Motor neuron (in vitro differentiated cells): ENCODE measurements at regions not wholly inside any gene's neighbourhood (a gene's known extent, or its start where the extent isn't known, plus 50 kb on each side); places are given as distances from the start of the nearest gene placed in this dataset.

ENCODE experiments used
- ATAC-seq, 8 experiments: fragments of 200-7000 bp; cut with Tn5 transposase; replicated peaks in 6 of 8; 2 replicates each; pipeline ENCODE4 v1.8.0; 2021; ENCODE audit warnings: mild to moderate bottlenecking in 8 of 8, moderate library complexity in 8 of 8
- H3K27ac ChIP-seq, 2 donors: fragments of 250-450 bp; sonication (Bioruptor Pico); 2 replicates each; pipeline ENCODE4 v1.9.0; 2021; ENCODE audit warnings: antibody characterized with exemption in 2 of 2, mild to moderate bottlenecking in 2 of 2, moderate library complexity in 1 of 2
- H3K4me1 ChIP-seq, 2 donors: fragments of 250-450 bp; sonication (Bioruptor Pico); replicated peaks in 1 of 2; 2 replicates each; pipeline ENCODE4 v1.6.1; 2021; ENCODE audit warnings: antibody characterized with exemption in 2 of 2, mild to moderate bottlenecking in 2 of 2, moderate library complexity in 1 of 2
- H3K4me3 ChIP-seq, 5 donors: fragments of 250-450 bp; sonication (Bioruptor Pico); 2 replicates each; pipeline ENCODE4 v1.9.0; 2021; ENCODE audit warnings: antibody characterized with exemption in 5 of 5, mild to moderate bottlenecking in 5 of 5, moderate library complexity in 4 of 5
- WGBS, 10 experiments: fragments of 450-650 bp; shearing (Covaris generic); methylation state at CpG; one replicate each; pipeline ENCODE4 v1.0.0; 2022; 5-methylcytosine and 5-hydroxymethylcytosine counted together
- in situ Hi-C, 9 experiments: fragments of 400-800 bp; cut with MboI; loops; one replicate each; pipeline ENCODE4 v1.15.0; 2021; ENCODE audit warnings: low sequenced_read_pairs in 9 of 9, low pct_unique_long_range_greater_than_20kb in 2 of 9; ENCODE audit not compliant: unreplicated experiment in 9 of 9

DNA sequence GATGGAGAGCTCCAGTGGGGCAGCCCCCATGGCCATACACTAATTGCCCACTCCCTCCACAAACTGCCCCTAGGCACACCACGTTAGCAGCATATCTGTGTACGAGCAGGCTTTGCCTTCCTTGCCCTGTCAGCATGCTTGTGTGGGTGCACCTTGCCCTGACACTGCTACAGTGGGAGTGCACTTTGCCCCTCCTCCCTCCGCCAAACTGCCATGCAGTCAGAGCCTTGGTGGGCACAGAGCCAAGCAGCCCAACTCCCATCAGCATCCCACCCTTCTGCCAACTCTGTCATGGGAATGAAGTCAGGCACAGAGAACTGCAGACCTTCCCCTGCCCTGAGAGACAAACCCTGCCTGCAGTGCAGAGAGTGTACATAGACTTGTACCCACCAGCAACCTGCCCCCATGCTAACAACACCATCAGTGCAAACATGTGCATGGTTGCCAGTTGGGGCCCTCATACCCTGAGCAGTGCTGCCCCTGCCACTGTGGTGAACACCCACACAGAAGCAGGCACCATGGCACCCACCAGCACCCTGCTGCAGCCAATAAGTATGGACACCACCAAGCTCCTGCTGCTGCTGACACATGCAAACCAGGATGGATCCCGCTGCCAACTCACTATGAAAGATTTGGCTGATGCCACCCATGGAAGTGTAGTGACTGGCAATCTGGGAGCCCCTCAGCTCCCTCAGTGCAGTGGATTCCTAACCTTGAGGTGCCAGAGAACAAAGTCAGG, 1197.7 kb upstream of the CELF2 start:
- in situ Hi-C loops: no loop called here
- 50 to 100% (median 83%) methylated on average over 1 of the region's 4 CpGs; no CpG with 5 or more reads in 7 of the 10 experiments for WGBS, 10 experiments
- Histone ChIP-seq H3K4me3 (no peak overlapping the region), H3K27ac (no peak overlapping the region), H3K4me1 (no peaks in the 10 kb centered on the region)
- no peak for ATAC-seq

DNA sequence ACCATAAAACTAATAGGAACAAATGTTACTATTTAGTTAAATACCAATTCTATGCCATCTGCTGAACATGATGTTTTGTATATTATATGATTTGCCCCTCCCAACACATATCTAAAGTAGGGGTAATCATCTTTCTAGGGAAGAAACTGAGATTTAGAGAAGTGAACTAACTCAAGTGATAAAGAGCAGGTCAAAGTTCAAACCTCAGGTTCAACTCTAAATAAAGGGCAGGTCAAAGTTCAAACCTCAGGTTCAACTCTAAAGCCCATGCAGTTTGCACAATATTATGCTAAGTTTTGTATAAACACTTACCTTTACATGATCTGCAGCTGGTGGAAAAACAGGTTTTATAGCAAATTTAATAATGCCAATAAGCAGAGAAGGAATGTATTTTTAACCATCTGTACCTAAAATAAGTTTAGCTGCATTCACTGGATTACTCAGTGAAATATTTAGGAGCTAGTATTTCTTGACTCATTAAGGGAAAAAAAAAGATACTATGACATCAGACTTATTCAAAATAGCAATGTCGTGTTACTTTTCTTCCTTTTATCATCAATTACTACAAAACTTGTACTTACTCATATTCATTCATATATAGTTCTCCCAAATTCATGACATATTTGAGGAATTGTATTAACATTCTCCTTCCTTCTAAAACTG, 1194.3 kb upstream of the CELF2 start:
- Histone ChIP-seq H3K4me3 (no peak overlapping the region), H3K27ac (no peak overlapping the region), H3K4me1 (no peaks in the 10 kb centered on the region)
- no peak for ATAC-seq
- in situ Hi-C loops: no loop called here
- 0 to 100% (median 83%) methylated on average over 1 of the region's 1 CpG; no CpG with 5 or more reads in 1 of the 10 experiments for WGBS, 10 experiments

DNA sequence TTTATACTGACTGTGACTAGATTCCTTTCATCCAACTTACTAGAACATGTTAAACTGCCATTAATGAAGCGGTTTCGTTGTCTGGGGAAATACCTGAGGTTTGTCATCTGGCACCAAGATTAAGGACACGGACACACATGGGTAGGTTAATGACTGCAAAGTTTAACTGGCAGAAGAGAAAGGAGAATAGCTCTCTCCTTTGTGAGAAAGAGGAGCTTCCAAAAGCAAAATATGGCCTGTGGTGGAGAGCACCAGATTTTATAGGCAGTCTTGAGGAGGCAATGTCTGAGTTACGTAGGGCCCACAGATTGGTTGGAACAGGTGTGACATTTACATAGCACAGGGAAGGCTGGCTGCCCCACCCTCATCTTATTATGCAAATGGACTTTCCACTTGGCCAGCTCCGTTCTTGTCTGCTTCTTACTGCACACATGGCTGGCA, 1193.0 kb upstream of the CELF2 start:
- Histone ChIP-seq H3K4me3 (no peak overlapping the region), H3K4me1 (no peaks in the 10 kb centered on the region), H3K27ac (no peak overlapping the region)
- ATAC-seq: peak in 2 of 8 experiments; percentile 36 to 71
- WGBS, 10 experiments: 42 to 100% (median 90%) methylated on average over 2 to 5 of the region's 5 CpGs; no CpG with 5 or more reads in 2 of the 10 experiments
- in situ Hi-C loops: no loop called here

DNA sequence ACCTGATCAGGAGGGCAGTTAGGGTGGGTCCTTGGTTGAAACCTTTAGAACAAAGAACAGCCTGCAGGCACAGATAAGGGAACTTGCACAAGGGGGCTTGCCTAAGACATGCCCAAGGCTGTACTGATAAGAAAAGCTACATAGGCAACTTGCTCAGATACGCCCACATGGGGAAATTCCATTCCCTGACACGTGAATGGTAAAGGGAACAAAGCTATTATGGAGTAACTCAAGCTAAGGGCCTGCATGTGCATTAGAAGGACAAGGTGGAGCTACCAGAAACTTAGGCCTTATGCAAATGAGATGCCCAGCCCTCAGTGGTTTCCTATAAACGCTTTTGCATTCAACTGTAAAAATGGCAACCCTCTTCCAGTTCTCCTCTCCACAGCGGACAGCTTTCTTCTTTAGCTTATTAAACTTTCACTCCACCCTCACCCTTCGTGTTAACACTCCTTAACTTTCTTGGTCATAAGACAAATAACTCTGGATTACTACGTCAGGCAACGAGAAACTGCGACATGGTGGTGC, 1192.1 kb upstream of the CELF2 start:
- peak in 2 of 8 experiments; percentile 37 to 91 for ATAC-seq
- no peak overlapping the region for H3K4me3 ChIP-seq
- H3K27ac ChIP-seq: no peak overlapping the region
- 31 to 98% (median 90%) methylated on average over 1 to 8 of the region's 8 CpGs; no CpG with 5 or more reads in 2 of the 10 experiments for WGBS, 10 experiments
- H3K4me1 ChIP-seq: no peaks in the 10 kb centered on the region
- in situ Hi-C loops: no loop called here

DNA sequence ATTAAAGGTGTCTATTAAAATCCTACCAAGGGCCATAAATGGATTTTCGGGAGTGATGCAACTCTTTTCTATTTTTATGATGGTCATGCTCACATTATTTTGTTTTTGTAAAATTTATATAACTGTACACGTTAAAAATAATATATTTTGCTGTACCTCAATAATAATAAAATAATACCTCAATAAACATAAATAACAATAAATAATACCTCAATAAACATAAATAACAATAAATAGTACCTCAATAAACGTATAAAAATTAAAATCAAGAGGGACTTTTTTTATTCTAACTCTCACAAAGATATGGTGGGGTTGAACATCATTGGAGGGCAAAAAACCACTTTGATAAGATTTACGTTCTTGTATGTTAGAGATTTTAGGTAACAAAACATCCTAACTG, 1189.6 kb upstream of the CELF2 start:
- WGBS, 10 experiments: 29 to 100% (median 84%) methylated on average over 2 to 4 of the region's 4 CpGs
- Histone ChIP-seq H3K4me3 (no peak overlapping the region), H3K4me1 (no peaks in the 10 kb centered on the region), H3K27ac (no peak overlapping the region)
- ATAC-seq: no peak
- in situ Hi-C loops: no loop called here

DNA sequence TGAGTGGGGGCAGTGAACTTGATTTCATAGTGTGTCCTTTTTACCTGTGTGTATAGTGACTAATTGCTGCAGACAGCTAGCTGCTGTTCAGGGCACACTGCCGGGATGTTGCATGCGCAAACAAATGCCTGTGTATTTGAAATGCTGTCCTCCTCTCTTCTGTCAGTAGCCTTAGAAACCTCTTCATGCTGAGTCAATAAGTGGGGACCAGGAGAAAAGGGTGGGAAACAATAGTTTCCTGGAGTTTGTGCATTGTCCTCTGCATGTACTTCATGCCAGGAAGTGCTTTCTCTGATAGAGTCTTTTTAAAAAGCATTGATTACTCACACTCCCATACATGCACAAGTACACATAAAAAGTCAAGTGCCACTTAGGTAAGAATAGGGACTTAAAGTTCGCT, 1183.7 kb upstream of the CELF2 start:
- in situ Hi-C loops: no loop called here
- H3K4me1 ChIP-seq: peaks cover 2 to 4% of the 10 kb centered on the region in 2 donors
- no peak overlapping the region for H3K27ac ChIP-seq
- no peak overlapping the region for H3K4me3 ChIP-seq
- 0 to 50% (median 13%) methylated on average over 1 to 3 of the region's 3 CpGs for whole genome bisulfite sequencing, 10 experiments
- peak in 7 of 8 experiments; percentile 12 to 99 (median 70) for ATAC-seq

DNA sequence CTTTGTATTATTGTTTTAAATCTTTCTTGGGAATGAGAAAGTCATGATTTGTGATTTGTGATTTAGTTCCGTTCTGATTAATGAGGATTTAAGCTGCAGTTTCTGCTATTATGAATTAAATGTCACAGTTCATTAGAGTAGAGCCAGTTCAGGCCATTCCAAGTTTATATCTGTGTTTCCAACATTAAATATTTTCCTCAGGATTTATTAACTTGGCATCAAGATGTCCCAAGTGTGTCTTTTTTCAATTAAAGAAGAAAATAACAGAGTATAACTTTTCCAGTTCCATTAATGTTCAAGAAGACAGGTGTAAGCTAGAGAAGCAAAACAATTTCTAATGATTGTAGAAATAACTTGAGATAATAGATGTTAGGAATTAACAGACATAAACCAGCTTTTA, 1183.2 kb upstream of the CELF2 start:
- ATAC-seq: peak in 1 of 8 experiments; percentile 4
- Histone ChIP-seq H3K27ac (no peak overlapping the region), H3K4me3 (no peak overlapping the region), H3K4me1 (peaks cover 2 to 4% of the 10 kb centered on the region in 2 donors)
- in situ Hi-C loops: no loop called here
- whole genome bisulfite sequencing, 10 experiments: 0 to 90% (median 73%) methylated on average over 1 of the region's 1 CpG; no CpG with 5 or more reads in 2 of the 10 experiments

DNA sequence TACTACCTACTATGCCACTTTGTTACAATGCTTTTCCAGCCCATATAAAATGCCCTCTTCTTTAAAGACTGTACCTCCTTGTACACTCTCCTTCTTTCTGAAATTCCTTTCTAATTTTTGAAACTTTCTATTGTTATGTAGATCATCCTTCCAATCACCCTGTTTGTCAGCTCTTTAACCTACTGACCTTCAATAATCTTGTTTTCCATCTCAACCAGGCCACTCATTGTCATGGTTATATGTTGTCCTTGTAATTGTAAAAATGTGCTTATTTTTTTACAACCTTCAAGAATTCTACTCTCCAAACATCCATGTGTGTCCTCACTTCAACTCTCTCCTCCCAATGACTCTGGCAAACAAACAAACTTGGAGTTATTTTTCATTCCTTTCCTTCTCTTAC, 1172.6 kb upstream of the CELF2 start:
- no peak for ATAC-seq
- Histone ChIP-seq H3K4me3 (no peak overlapping the region), H3K4me1 (no peaks in the 10 kb centered on the region), H3K27ac (no peak overlapping the region)
- in situ Hi-C loops: no loop called here

DNA sequence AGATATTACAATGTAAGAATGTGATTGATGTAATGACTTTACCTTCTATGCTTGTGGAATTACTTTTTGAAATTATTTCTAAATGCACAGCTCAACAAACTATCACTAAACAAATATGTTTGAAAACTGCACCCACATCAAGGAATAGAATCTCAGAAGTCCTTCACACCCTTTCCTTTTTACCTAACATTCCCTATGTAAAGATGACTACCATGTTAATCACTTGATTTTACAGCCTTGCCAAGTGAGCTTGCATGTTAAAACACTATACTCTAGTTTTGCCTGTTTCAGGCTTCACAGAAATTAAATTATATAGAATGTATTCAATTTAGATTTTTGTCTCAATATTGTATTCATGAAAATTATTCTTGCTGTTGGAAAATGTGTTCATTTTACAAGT, 1169.4 kb upstream of the CELF2 start:
- H3K4me3 ChIP-seq: no peak overlapping the region
- H3K4me1 ChIP-seq: no peaks in the 10 kb centered on the region
- no peak for ATAC-seq
- H3K27ac ChIP-seq: no peak overlapping the region
- in situ Hi-C loops: no loop called here

DNA sequence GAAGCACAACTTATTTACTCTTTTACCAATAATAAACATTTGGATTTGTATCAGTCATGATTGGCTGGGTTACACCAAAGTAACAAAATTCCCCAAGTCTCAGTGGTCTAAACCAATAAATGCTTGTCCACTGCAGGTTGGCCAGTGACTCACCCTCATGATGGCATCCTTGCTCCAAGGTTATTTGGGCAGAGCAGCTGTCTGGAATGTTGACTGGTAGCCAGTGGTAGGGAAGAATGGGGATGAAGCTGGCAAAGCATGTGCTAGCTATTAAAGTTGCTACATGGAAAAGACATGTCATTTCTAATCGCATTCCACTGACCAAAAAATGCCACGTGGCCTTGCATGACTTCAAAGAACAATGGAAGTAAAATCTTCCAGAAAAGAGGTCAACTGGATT, 1168.7 kb upstream of the CELF2 start:
- no peaks in the 10 kb centered on the region for H3K4me1 ChIP-seq
- 0 to 86% (median 24%) methylated on average over 1 to 2 of the region's 2 CpGs; no CpG with 5 or more reads in 3 of the 10 experiments for WGBS, 10 experiments
- no peak overlapping the region for H3K4me3 ChIP-seq
- H3K27ac ChIP-seq: no peak overlapping the region
- in situ Hi-C loops: no loop called here
- ATAC-seq: no peak

DNA sequence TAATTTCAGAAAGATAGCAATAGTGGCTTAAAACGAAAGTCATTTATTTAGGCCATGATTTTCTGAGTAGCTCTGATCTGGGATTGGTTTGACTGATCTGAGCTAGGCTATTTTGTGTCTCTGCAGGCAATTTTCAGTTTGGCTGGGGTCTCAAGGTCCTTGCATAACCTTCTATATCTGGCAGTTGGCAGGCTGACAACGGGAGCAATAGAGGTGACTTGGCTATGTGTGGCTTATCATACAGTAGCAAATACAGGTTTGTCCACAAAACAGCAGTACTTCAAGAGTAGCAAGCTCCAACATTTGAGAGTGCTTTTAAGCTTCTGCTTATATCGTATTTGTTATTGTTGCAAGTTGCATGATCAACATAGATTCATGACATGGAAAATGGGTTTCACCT, 1167.3 kb upstream of the CELF2 start:
- in situ Hi-C loops: no loop called here
- WGBS, 10 experiments: 0 to 89% (median 67%) methylated on average over 1 to 3 of the region's 3 CpGs; no CpG with 5 or more reads in 2 of the 10 experiments
- H3K27ac ChIP-seq: no peak overlapping the region
- no peak overlapping the region for H3K4me3 ChIP-seq
- no peaks in the 10 kb centered on the region for H3K4me1 ChIP-seq
- no peak for ATAC-seq

DNA sequence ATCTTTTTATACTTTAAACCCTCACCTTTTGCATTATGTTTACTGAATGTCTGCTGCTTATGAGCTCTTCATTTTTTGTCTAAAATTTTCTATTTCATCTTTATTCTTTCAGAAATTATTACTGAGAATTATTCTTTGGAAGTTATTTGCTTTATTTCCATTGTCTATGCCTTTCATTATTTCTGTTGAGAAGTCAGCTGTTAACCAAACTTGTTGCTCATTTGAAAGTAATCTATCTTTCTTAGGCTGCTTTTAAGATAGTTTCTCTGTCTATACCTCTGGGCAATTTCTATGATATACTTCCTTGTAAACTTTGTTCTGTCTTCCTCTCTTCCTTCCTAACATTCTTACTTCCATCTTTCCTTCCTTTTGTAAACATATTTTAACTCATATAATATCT, 1165.9 kb upstream of the CELF2 start:
- in situ Hi-C loops: no loop called here
- Histone ChIP-seq H3K4me1 (no peaks in the 10 kb centered on the region), H3K4me3 (no peak overlapping the region), H3K27ac (no peak overlapping the region)
- ATAC-seq: no peak

DNA sequence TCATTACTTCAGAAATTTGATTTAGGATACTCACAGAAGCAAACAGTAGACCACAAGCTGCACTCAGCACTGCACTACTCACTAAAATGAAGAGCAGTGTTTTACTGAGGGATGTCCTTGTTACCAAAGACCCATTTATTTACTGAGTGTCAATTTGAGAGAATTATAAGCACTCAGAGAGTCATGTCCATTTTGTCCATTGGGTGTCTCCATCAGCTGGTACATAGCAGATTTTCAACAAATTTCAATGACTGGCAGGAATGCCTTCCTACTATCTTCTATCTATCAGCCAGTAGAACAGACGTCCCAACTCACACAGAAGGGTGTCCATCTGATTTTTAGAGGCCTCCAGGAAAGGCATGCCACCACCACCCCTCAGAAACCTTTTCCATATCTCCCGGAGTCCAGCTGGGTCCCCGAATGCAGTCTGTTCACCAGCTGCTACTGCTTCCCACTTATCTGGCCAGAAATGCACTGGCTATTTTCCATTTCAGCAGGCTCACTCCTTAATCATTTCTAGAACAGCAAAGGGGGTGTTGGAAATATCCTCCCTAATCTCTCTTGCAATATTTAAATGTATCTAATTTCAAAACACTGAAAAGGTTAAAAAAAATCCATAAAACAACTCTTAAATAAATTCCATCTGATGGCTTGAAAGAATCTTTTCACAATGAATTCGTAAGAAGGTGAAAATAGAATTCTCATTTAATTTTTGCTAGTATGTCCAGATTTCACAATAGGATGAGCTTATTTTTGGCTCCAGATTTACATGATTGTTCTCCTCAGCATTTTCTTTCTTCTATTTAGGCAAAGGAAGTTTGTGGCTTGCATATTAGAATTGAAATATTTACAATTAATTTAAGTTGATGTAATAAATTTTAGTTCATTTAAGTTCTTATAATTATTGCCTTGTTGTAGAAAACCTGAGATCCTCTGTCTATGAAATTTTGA, 1164.0 kb upstream of the CELF2 start:
- Histone ChIP-seq H3K4me1 (no peaks in the 10 kb centered on the region), H3K4me3 (no peak overlapping the region), H3K27ac (no peak overlapping the region)
- 10 to 100% (median 89%) methylated on average over 1 to 4 of the region's 4 CpGs for WGBS, 10 experiments
- peak in 1 of 8 experiments; percentile 79 for ATAC-seq
- in situ Hi-C loops: no loop called here
